Calu3 (cell line): ENCODE measurements at regions not wholly inside any gene's neighbourhood (a gene's known extent, or its start where the extent isn't known, plus 50 kb on each side); places are given as distances from the start of the nearest gene placed in this dataset.

Source experiments
- BruUV-seq: library from RNA; stranded (reverse); fragments of 400-500 nt; replicated peaks from 2 replicates; lab custom pipeline; 2021; lab: Mats Ljungman, UMichigan
- CTCF ChIA-PET: fragments of 300-600 bp; sonication (Branson Sonifier 250); formaldehyde crosslinking; loops from one replicate; lab custom pipeline; 2022; ENCODE audit warnings: antibody characterized with exemption; lab: Charles Lee
- DNase-seq: peaks from one replicate; pipeline ENCODE4 v3.0.0; 2022
- H3K27ac Mint-ChIP-seq: one replicate; pipeline ENCODE4 v1.8.0; 2022; ENCODE audit warnings: mixed read lengths; ENCODE audit not compliant: unreplicated experiment
- H3K27me3 Mint-ChIP-seq: one replicate; pipeline ENCODE4 v1.8.0; 2022; ENCODE audit warnings: mixed read lengths; ENCODE audit not compliant: unreplicated experiment
- H3K36me3 Mint-ChIP-seq: one replicate; pipeline ENCODE4 v1.8.0; 2022; ENCODE audit warnings: mild to moderate bottlenecking, moderate library complexity, mixed read lengths; ENCODE audit not compliant: insufficient read depth, unreplicated experiment
- H3K4me1 Mint-ChIP-seq: one replicate; pipeline ENCODE4 v1.8.0; 2022; ENCODE audit warnings: mild to moderate bottlenecking, low read depth, mixed read lengths; ENCODE audit not compliant: unreplicated experiment
- H3K4me3 Mint-ChIP-seq: one replicate; pipeline ENCODE4 v1.8.0; 2022; ENCODE audit warnings: mild to moderate bottlenecking, low read depth, moderate library complexity, mixed read lengths; ENCODE audit not compliant: unreplicated experiment
- H3K9me3 Mint-ChIP-seq: one replicate; pipeline ENCODE4 v1.8.0; 2022; ENCODE audit warnings: low read depth, mixed read lengths; ENCODE audit not compliant: unreplicated experiment
- CTCF ChIP-seq: fragments of 200-600 bp; IDR thresholded peaks from one replicate; pipeline ENCODE4 v1.8.0; 2022; ENCODE audit warnings: antibody characterized with exemption; ENCODE audit not compliant: unreplicated experiment
- intact Hi-C: fragments of 100-400 bp; cut with micrococcal nuclease; formaldehyde crosslinking; loops from one replicate; pipeline ENCODE4 v1.10.0; 2022; ENCODE audit not compliant: unreplicated experiment

- TF ChIP-seq CTCF = no peak
- peaks cover 73% of the 10 kb centered on the region for H3K27me3 Mint-ChIP-seq
- intact Hi-C loops = no loop called here
- DNase-seq = no peak
- no peaks in the 10 kb centered on the region for H3K36me3 Mint-ChIP-seq
- H3K4me1 Mint-ChIP-seq = no peaks in the 10 kb centered on the region
- no peak overlapping the region for H3K27ac Mint-ChIP-seq
- BruUV-seq = no TSS peak
- H3K9me3 Mint-ChIP-seq = no peaks in the 10 kb centered on the region
- no peak overlapping the region for H3K4me3 Mint-ChIP-seq
- CTCF ChIA-PET = interaction anchor here (0.6 kb wide), 1 partner anchor 32 kb away, joined by 4 read pairs; no protein-coding TSS in a partner anchor
Observed at GRCh38 chr5:154107010-154107409, 68.2 kb downstream of the MFAP3 start.

DNA sequence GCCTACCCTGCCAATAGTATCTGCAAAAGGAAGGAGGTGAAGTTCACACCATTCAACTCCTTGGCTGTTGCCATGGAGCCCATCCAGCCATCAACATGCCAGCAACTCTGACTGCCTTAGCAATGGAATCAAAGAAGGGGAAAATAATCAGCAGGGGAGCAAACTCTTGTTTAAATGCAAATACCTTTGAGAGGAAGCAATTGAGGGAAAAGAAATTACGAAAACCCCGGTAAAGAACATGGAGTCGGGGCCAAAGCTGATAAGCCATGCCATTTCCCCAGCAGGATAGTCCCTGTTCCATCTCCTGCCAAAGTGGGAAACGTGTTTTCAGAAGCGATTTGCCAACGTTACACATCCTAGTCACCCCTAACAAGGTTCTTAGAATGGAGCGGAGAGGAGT, 69.0 kb downstream of the MFAP3 start:
- DNase-seq = no peak
- no peak for TF ChIP-seq CTCF
- CTCF ChIA-PET = interaction anchor here (0.6 kb wide), 1 partner anchor 33 kb away, joined by 4 read pairs; no protein-coding TSS in a partner anchor
- BruUV-seq = no TSS peak
- H3K9me3 Mint-ChIP-seq = no peaks in the 10 kb centered on the region
- H3K4me1 Mint-ChIP-seq = no peaks in the 10 kb centered on the region
- no peak overlapping the region for H3K27ac Mint-ChIP-seq
- H3K36me3 Mint-ChIP-seq = no peaks in the 10 kb centered on the region
- H3K4me3 Mint-ChIP-seq = no peak overlapping the region
- H3K27me3 Mint-ChIP-seq = peaks cover 74% of the 10 kb centered on the region
- intact Hi-C loops = no loop called here

GRCh38 chr5:154109416-154110106, 70.8 kb downstream of the MFAP3 start:
- Mint-ChIP-seq H3K27ac (no peak overlapping the region), H3K27me3 (peaks cover 74% of the 10 kb centered on the region), H3K36me3 (no peaks in the 10 kb centered on the region), H3K9me3 (no peaks in the 10 kb centered on the region), H3K4me1 (no peaks in the 10 kb centered on the region), H3K4me3 (no peak overlapping the region)
- DNase-seq = no peak
- no TSS peak for BruUV-seq
- TF ChIP-seq CTCF = no peak
- CTCF ChIA-PET = interaction anchor here (0.5 kb wide), 1 partner anchor 1514 kb away, joined by 3 read pairs; no protein-coding TSS in a partner anchor
- intact Hi-C loops = no loop called here

- TF ChIP-seq CTCF = no peak
- no peaks in the 10 kb centered on the region for H3K4me1 Mint-ChIP-seq
- no peaks in the 10 kb centered on the region for H3K36me3 Mint-ChIP-seq
- H3K27ac Mint-ChIP-seq = no peak overlapping the region
- no peak overlapping the region for H3K4me3 Mint-ChIP-seq
- no peak for DNase-seq
- intact Hi-C loops = no loop called here
- CTCF ChIA-PET = no interaction called here
- no peaks in the 10 kb centered on the region for H3K9me3 Mint-ChIP-seq
- BruUV-seq = no TSS peak
- peaks cover 74% of the 10 kb centered on the region for H3K27me3 Mint-ChIP-seq
Observed at GRCh38 chr5:154110107-154110453, 71.3 kb downstream of the MFAP3 start.
